MM.1S (cell line): ENCODE measurements at regions not wholly inside any gene's neighbourhood (a gene's known extent, or its start where the extent isn't known, plus 50 kb on each side); places are given as distances from the start of the nearest gene placed in this dataset.

Experiments used
- DNase-seq: peaks from one replicate; pipeline ENCODE4 v3.0.0-alpha.2; 2015
- H2AFZ ChIP-seq: fragments of 300-600 bp; sonication (generic); 2 replicates; pipeline ENCODE4 v1.6.0; 2016; ENCODE audit warnings: antibody characterized with exemption, low read length
- H3F3A ChIP-seq: fragments of 300-600 bp; sonication (generic); 2 replicates; pipeline ENCODE4 v1.6.1; 2016; ENCODE audit warnings: mild to moderate bottlenecking, antibody characterized with exemption, low read length, moderate library complexity, mixed read lengths; ENCODE audit not compliant: insufficient read depth
- H3K27ac ChIP-seq: fragments of 300-600 bp; sonication (generic); 2 replicates; pipeline ENCODE4 v1.5.1; 2016; ENCODE audit warnings: mild to moderate bottlenecking, low read length
- H3K27me3 ChIP-seq: fragments of 300-600 bp; sonication (generic); replicated peaks from 2 replicates; pipeline ENCODE4 v1.6.0; 2016; ENCODE audit warnings: low read length; ENCODE audit not compliant: insufficient read depth
- H3K36me3 ChIP-seq: fragments of 300-600 bp; sonication (generic); replicated peaks from 2 replicates; pipeline ENCODE4 v1.6.1; 2016; ENCODE audit warnings: mild to moderate bottlenecking, low read length, mixed read lengths; ENCODE audit not compliant: insufficient read depth
- H3K4me1 ChIP-seq: fragments of 300-600 bp; sonication (generic); 2 replicates; pipeline ENCODE4 v1.6.1; 2016; ENCODE audit warnings: low read length, mixed read lengths
- H3K4me2 ChIP-seq: fragments of 300-600 bp; sonication (generic); 2 replicates; pipeline ENCODE4 v1.6.0; 2016; ENCODE audit warnings: low read depth, low read length
- H3K4me3 ChIP-seq: fragments of 300-600 bp; sonication (generic); 2 replicates; pipeline ENCODE4 v1.5.1; 2016; ENCODE audit warnings: low read length, mixed read lengths
- H3K79me2 ChIP-seq: fragments of 300-600 bp; sonication (generic); 2 replicates; pipeline ENCODE4 v1.6.1; 2016; ENCODE audit warnings: mixed run types, low read length, mixed read lengths
- H3K9ac ChIP-seq: fragments of 300-600 bp; sonication (generic); 2 replicates; pipeline ENCODE4 v1.6.1; 2016; ENCODE audit warnings: low read length, mixed read lengths
- H3K9me2 ChIP-seq: fragments of 300-600 bp; sonication (generic); replicated peaks from 2 replicates; pipeline ENCODE4 v1.6.1; 2016; ENCODE audit warnings: mild to moderate bottlenecking, low read length, mixed read lengths; ENCODE audit not compliant: insufficient read depth
- H3K9me3 ChIP-seq: fragments of 300-600 bp; sonication (generic); replicated peaks from 2 replicates; pipeline ENCODE4 v1.6.1; 2016; ENCODE audit warnings: mild to moderate bottlenecking, low read length, mixed read lengths; ENCODE audit not compliant: insufficient read depth
- H4K20me1 ChIP-seq: fragments of 300-600 bp; sonication (generic); 2 replicates; pipeline ENCODE4 v1.6.1; 2016; ENCODE audit warnings: mild to moderate bottlenecking, low read length, moderate library complexity, mixed read lengths; ENCODE audit not compliant: insufficient read depth
- EZH2 ChIP-seq: fragments of 300-600 bp; sonication (generic); optimal IDR thresholded peaks from 2 replicates; pipeline ENCODE3; 2017; ENCODE audit warnings: low read depth, mild to moderate bottlenecking, antibody characterized with exemption, low read length, mixed read lengths
- EZH2phosphoT487 ChIP-seq: fragments of 300-600 bp; sonication (generic); IDR thresholded peaks from 2 replicates; pipeline ENCODE4 v1.6.1; 2018; ENCODE audit warnings: antibody characterized with exemption, low read length
- TF ChIP-seq, protein P1 (sequence below): fragments of 300-600 bp; sonication (generic); IDR thresholded peaks from 2 replicates; pipeline ENCODE4 v1.5.1; 2016; ENCODE audit warnings: antibody characterized with exemption, low read length, mixed read lengths

DNA sequence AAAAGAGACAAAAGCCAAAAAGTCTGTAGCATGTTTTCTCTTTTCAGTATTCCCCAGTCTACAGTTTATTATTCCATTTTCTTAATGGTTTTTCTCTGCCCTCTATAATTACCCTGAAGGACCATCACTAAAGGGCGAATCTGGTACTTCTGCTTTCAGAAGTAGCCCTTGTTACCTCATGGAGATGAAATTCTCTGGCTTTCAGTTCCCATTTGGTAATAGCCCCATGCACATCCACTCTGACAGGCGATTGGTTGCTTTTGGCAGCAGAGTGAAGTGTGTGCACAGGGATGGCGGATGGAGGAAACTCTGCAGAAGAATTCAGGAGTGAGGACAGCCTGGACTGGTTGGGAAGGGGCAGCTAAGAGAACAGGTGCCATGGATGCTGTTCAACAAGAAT is 66.3 kb upstream of the NABP1 start:
- Histone ChIP-seq H4K20me1 (no peaks in the 10 kb centered on the region), H2AFZ (no peak overlapping the region), H3K4me3 (no peak overlapping the region), H3K9me2 (no peaks in the 10 kb centered on the region), H3K9ac (no peak overlapping the region), H3K27me3 (no peaks in the 10 kb centered on the region), H3K79me2 (no peaks in the 10 kb centered on the region), H3K4me1 (peaks cover 11% of the 10 kb centered on the region), H3K9me3 (no peaks in the 10 kb centered on the region), H3K36me3 (no peaks in the 10 kb centered on the region), H3K27ac (no peak overlapping the region), H3F3A (peaks cover 5% of the 10 kb centered on the region; the same call in 1 of the 2 replicates), H3K4me2 (0 out of 2 replicates have a peak overlapping the region, but pooled peaks have one; percentile 2)
- TF ChIP-seq EZH2: no peak
- no peak for TF ChIP-seq EZH2phosphoT487
- TF ChIP-seq, protein P1, sequence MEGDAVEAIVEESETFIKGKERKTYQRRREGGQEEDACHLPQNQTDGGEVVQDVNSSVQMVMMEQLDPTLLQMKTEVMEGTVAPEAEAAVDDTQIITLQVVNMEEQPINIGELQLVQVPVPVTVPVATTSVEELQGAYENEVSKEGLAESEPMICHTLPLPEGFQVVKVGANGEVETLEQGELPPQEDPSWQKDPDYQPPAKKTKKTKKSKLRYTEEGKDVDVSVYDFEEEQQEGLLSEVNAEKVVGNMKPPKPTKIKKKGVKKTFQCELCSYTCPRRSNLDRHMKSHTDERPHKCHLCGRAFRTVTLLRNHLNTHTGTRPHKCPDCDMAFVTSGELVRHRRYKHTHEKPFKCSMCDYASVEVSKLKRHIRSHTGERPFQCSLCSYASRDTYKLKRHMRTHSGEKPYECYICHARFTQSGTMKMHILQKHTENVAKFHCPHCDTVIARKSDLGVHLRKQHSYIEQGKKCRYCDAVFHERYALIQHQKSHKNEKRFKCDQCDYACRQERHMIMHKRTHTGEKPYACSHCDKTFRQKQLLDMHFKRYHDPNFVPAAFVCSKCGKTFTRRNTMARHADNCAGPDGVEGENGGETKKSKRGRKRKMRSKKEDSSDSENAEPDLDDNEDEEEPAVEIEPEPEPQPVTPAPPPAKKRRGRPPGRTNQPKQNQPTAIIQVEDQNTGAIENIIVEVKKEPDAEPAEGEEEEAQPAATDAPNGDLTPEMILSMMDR: no peak
- peak; percentile 33 for DNase-seq

DNA sequence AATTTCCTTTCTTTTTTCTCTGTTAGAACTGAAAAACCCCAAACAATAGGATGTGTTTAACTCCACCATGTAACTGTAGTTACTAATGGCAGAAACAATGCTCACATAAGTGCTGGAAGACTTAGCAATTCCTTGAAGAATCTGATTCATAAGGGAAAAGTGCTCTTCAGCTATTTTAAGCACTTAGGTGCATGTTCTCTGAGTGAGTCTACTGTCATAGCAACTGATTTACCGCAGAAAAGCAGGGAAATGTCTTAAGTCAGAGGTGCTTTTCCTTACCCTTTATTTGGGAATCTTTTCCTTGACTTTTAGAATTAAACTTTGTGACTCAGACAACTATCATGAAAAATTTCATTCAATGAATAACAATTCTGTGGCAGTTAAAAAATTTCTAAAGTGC is 65.4 kb upstream of the NABP1 start:
- Histone ChIP-seq H3F3A (peaks cover 5% of the 10 kb centered on the region; the same call in 1 of the 2 replicates), H3K27ac (no peak overlapping the region), H3K9ac (no peak overlapping the region), H3K79me2 (no peaks in the 10 kb centered on the region), H3K4me3 (no peak overlapping the region), H3K27me3 (no peaks in the 10 kb centered on the region), H4K20me1 (no peaks in the 10 kb centered on the region), H2AFZ (no peak overlapping the region), H3K36me3 (no peaks in the 10 kb centered on the region), H3K9me3 (no peaks in the 10 kb centered on the region), H3K4me1 (peaks cover 11% of the 10 kb centered on the region), H3K4me2 (no peak overlapping the region), H3K9me2 (no peaks in the 10 kb centered on the region)
- TF ChIP-seq, protein P1: no peak
- TF ChIP-seq EZH2phosphoT487 (no peak), EZH2 (no peak)
- no peak for DNase-seq

DNA sequence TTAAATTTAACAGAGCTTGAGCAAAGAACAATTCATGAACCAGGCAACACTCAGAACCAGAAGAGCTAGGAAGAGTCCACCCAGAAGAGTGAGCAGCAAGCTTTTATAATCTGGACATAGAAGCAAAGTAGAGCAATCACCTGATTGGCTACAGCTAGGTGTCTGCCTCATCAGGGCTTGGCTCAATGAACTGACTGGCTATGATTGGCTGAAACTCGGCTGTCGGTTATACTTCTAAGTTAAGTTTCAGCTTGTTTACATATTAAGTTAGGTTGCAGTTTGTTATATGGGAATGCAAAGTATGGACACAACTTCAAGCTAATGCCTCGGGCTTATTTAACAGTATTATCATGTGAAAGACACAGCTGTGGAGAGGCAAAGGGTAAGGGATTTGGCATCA is 63.2 kb upstream of the NABP1 start:
- Histone ChIP-seq H3K9me3 (no peaks in the 10 kb centered on the region), H2AFZ (no peak overlapping the region), H3K27ac (no peak overlapping the region), H3K4me1 (peaks cover 26% of the 10 kb centered on the region), H4K20me1 (no peaks in the 10 kb centered on the region), H3K4me2 (no peak overlapping the region), H3K9me2 (no peaks in the 10 kb centered on the region), H3K9ac (no peak overlapping the region), H3F3A (peaks cover 14% of the 10 kb centered on the region; the same call in 1 of the 2 replicates), H3K36me3 (no peaks in the 10 kb centered on the region), H3K27me3 (no peaks in the 10 kb centered on the region), H3K79me2 (no peaks in the 10 kb centered on the region), H3K4me3 (no peak overlapping the region)
- no peak for DNase-seq
- TF ChIP-seq, protein P1: no peak
- TF ChIP-seq EZH2phosphoT487 (no peak), EZH2 (no peak)
